ENCODE measurements at regions not wholly inside any gene's neighbourhood (a gene's known extent, or its start where the extent isn't known, plus 50 kb on each side); places are given as distances from the start of the nearest gene placed in this dataset.

GRCh38 chr12:23204933-23205778 is 580.2 kb downstream of the ETNK1 start:
- no peak for TF ChIP-seq TAF1 (IDR thresholded peaks at IDR 0.05; ENCODE audit: borderline replicate concordance, low read depth, low read length)
- no peak for TF ChIP-seq POLR2A (IDR thresholded peaks at IDR 0.05; ENCODE audit: low read depth, low read length)
